OCI-LY3 (cell line): ENCODE measurements at regions not wholly inside any gene's neighbourhood (a gene's known extent, or its start where the extent isn't known, plus 50 kb on each side); places are given as distances from the start of the nearest gene placed in this dataset.

ENCODE experiments used
- CTCF ChIP-seq: fragments of 200-600, 300-600 bp; sonication (generic); IDR thresholded peaks from 2 replicates; pipeline ENCODE4 v1.5.1; 2014; ENCODE audit warnings: antibody characterized with exemption, low read length, low read depth
- EZH2phosphoT487 ChIP-seq: fragments of 200-600 bp; shearing (Covaris generic); IDR thresholded peaks from 2 replicates; pipeline ENCODE4 v1.6.1; 2018; ENCODE audit warnings: antibody characterized with exemption, mixed run types, low read depth

GRCh38 chr2:78109272-78109671, 587.1 kb upstream of the LRRTM4 start:
- no peak for TF ChIP-seq CTCF
- TF ChIP-seq EZH2phosphoT487, result no peak
